ENCODE measurements at regions not wholly inside any gene's neighbourhood (a gene's known extent, or its start where the extent isn't known, plus 50 kb on each side); places are given as distances from the start of the nearest gene placed in this dataset.
"Not testable (repeated sequence)": the region's sequence is repeated elsewhere in the genome, so short reads cannot be mapped to it uniquely, and the experiment has no call there.

- not testable (repeated sequence) for H3K36me3 Mint-ChIP-seq; DNase-seq (ENCODE audit: low spot score in 2 of 2); ATAC-seq; H3K27ac Mint-ChIP-seq; H3K9me3 Mint-ChIP-seq
Observed at GRCh38 chr14:19272235-19272634, 161.9 kb downstream of the POTEG start.

GRCh38 chr14:19289669-19290068 lies 144.5 kb downstream of the POTEG start:
- H3K27ac Mint-ChIP-seq; H3K36me3 Mint-ChIP-seq; ATAC-seq; DNase-seq (ENCODE audit: low spot score in 2 of 2); H3K9me3 Mint-ChIP-seq: not testable (repeated sequence)

- ATAC-seq; H3K27ac Mint-ChIP-seq; H3K36me3 Mint-ChIP-seq; DNase-seq (ENCODE audit: low spot score in 2 of 2); H3K9me3 Mint-ChIP-seq: not testable (repeated sequence)
Observed at GRCh38 chr14:19300243-19300642, 133.9 kb downstream of the POTEG start.

GRCh38 chr14:19300838-19301237 lies 133.3 kb downstream of the POTEG start:
- DNase-seq (ENCODE audit: low spot score in 2 of 2); H3K27ac Mint-ChIP-seq; H3K36me3 Mint-ChIP-seq; ATAC-seq; H3K9me3 Mint-ChIP-seq: not testable (repeated sequence)

- H3K9me3 Mint-ChIP-seq; ATAC-seq; H3K27ac Mint-ChIP-seq; DNase-seq (ENCODE audit: low spot score in 2 of 2); H3K36me3 Mint-ChIP-seq: not testable (repeated sequence)
Observed at GRCh38 chr14:19303844-19304243, 130.3 kb downstream of the POTEG start.

- ATAC-seq; DNase-seq (ENCODE audit: low spot score in 2 of 2); H3K36me3 Mint-ChIP-seq; H3K9me3 Mint-ChIP-seq; H3K27ac Mint-ChIP-seq: not testable (repeated sequence)
Observed at GRCh38 chr14:19304442-19304841, 129.7 kb downstream of the POTEG start.

GRCh38 chr14:19304918-19305317 lies 129.2 kb downstream of the POTEG start:
- not testable (repeated sequence) for H3K27ac Mint-ChIP-seq; H3K9me3 Mint-ChIP-seq; H3K36me3 Mint-ChIP-seq; DNase-seq (ENCODE audit: low spot score in 2 of 2); ATAC-seq

GRCh38 chr14:19305776-19306175 lies 128.4 kb downstream of the POTEG start:
- not testable (repeated sequence) for DNase-seq (ENCODE audit: low spot score in 2 of 2); H3K9me3 Mint-ChIP-seq; H3K36me3 Mint-ChIP-seq; H3K27ac Mint-ChIP-seq; ATAC-seq

- not testable (repeated sequence) for DNase-seq (ENCODE audit: low spot score in 2 of 2)
Observed at GRCh38 chr14:19306405-19306804, 127.7 kb downstream of the POTEG start.

GRCh38 chr14:19311023-19311422 lies 123.1 kb downstream of the POTEG start:
- DNase-seq (ENCODE audit: low spot score in 2 of 2); H3K36me3 Mint-ChIP-seq; H3K27ac Mint-ChIP-seq; ATAC-seq; H3K9me3 Mint-ChIP-seq: not testable (repeated sequence)

More at GRCh38 chr14:19306405-19306804, 127.7 kb downstream of the POTEG start:
- ATAC-seq, H3K9me3 Mint-ChIP-seq, H3K27ac Mint-ChIP-seq, H3K36me3 Mint-ChIP-seq: not testable (repeated sequence)

- H3K36me3 Mint-ChIP-seq; ATAC-seq; DNase-seq (ENCODE audit: low spot score in 2 of 2); H3K27ac Mint-ChIP-seq; H3K9me3 Mint-ChIP-seq: not testable (repeated sequence)
Observed at GRCh38 chr14:19330678-19331077, 103.5 kb downstream of the POTEG start.

- ATAC-seq: peak in 1 of 2 donors; percentile 49
Observed at GRCh38 chr14:19337232-19338059, 96.7 kb downstream of the POTEG start.

GRCh38 chr14:19338060-19338372 lies 96.1 kb downstream of the POTEG start:
- not testable (repeated sequence) for H3K9me3 Mint-ChIP-seq; DNase-seq (ENCODE audit: low spot score in 2 of 2); H3K36me3 Mint-ChIP-seq; H3K27ac Mint-ChIP-seq; ATAC-seq

More at GRCh38 chr14:19337232-19338059, 96.7 kb downstream of the POTEG start:
- not testable (repeated sequence) for H3K36me3 Mint-ChIP-seq; H3K27ac Mint-ChIP-seq; H3K9me3 Mint-ChIP-seq; DNase-seq (ENCODE audit: low spot score in 2 of 2)

- DNase-seq (ENCODE audit: low spot score in 2 of 2); H3K27ac Mint-ChIP-seq; H3K9me3 Mint-ChIP-seq; ATAC-seq; H3K36me3 Mint-ChIP-seq: not testable (repeated sequence)
Observed at GRCh38 chr14:19340976-19341375, 93.2 kb downstream of the POTEG start.

- not testable (repeated sequence) for ATAC-seq; DNase-seq (ENCODE audit: low spot score in 2 of 2); H3K9me3 Mint-ChIP-seq; H3K27ac Mint-ChIP-seq; H3K36me3 Mint-ChIP-seq
Observed at GRCh38 chr14:19341627-19342026, 92.5 kb downstream of the POTEG start.

GRCh38 chr14:19344261-19344660 lies 89.9 kb downstream of the POTEG start:
- not testable (repeated sequence) for ATAC-seq; DNase-seq (ENCODE audit: low spot score in 2 of 2); H3K36me3 Mint-ChIP-seq; H3K9me3 Mint-ChIP-seq; H3K27ac Mint-ChIP-seq

GRCh38 chr14:19344689-19345088 lies 89.5 kb downstream of the POTEG start:
- H3K9me3 Mint-ChIP-seq; H3K36me3 Mint-ChIP-seq; DNase-seq (ENCODE audit: low spot score in 2 of 2); ATAC-seq; H3K27ac Mint-ChIP-seq: not testable (repeated sequence)

GRCh38 chr14:19345298-19345911 lies 88.7 kb downstream of the POTEG start:
- not testable (repeated sequence) for ATAC-seq; H3K27ac Mint-ChIP-seq; DNase-seq (ENCODE audit: low spot score in 2 of 2); H3K36me3 Mint-ChIP-seq; H3K9me3 Mint-ChIP-seq
